ENCODE measurements at regions not wholly inside any gene's neighbourhood (a gene's known extent, or its start where the extent isn't known, plus 50 kb on each side); places are given as distances from the start of the nearest gene placed in this dataset.
A peak's percentile ranks its signal among the peaks of the same experiment; 100 is the strongest.

- no peak overlapping the region for H3K4me3 ChIP-seq (ENCODE audit: low read depth, low read length)
- TF ChIP-seq CTCF (conservative IDR thresholded peaks at IDR 0.05; ENCODE audit: low read depth, low read length), result no peak
- peak; percentile 22 for DNase-seq (ENCODE audit: low read depth)
Measured at GRCh38 chr3:67906261-67906660, 251.8 kb upstream of the SUCLG2 start.

DNA sequence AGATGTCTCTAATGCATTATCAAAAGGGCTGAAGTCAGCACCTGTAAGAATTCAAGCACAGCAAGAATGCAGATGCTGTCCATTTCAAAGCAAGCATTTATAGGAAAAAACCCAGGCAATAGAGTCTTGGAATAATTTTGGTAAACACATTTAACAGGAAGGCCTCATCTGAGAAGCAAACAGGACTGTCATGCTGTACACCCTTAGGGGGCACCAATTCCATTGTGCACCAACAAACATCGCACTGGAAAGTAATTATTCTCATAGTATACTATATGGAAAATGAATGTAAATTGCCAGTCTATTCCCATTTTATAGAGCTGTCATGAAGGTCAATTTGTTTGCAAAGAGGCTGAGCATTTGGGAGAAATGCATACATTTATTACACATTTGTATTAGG is 247.3 kb upstream of the SUCLG2 start:
- DNase-seq (ENCODE audit: low read depth), result peak; percentile 1
- H3K4me3 ChIP-seq (ENCODE audit: low read depth, low read length), result no peak overlapping the region
- no peak for TF ChIP-seq CTCF (conservative IDR thresholded peaks at IDR 0.05; ENCODE audit: low read depth, low read length)

DNA sequence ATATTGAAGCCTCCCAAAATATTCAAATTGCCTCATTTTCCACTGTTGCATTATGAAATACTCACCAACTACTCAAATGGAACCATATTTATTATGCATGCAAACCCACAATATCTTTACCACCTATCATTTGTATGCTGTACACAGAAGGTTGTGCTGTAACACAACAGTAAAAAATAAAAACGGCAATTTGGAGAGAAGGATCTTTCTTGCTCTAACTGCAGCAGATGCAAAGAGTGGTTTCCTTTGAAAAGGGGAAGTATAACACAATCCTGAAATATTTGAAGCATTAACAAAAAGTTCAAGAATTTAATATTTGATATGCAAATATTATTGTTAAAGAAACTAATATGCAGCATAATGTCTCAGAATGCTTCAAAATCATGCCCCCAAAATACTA is 244.5 kb upstream of the SUCLG2 start:
- DNase-seq (ENCODE audit: low read depth), result no peak
- TF ChIP-seq CTCF (conservative IDR thresholded peaks at IDR 0.05; ENCODE audit: low read depth, low read length), result no peak
- H3K4me3 ChIP-seq (ENCODE audit: low read depth, low read length), result no peak overlapping the region

GRCh38 chr3:67897351-67898336 is 243.2 kb upstream of the SUCLG2 start:
- no peak for DNase-seq (ENCODE audit: low read depth)
- H3K4me3 ChIP-seq (ENCODE audit: low read depth, low read length), result no peak overlapping the region
- no peak for TF ChIP-seq CTCF (conservative IDR thresholded peaks at IDR 0.05; ENCODE audit: low read depth, low read length)

GRCh38 chr3:67896130-67896529 is 241.7 kb upstream of the SUCLG2 start:
- no peak for TF ChIP-seq CTCF (conservative IDR thresholded peaks at IDR 0.05; ENCODE audit: low read depth, low read length)
- H3K4me3 ChIP-seq (ENCODE audit: low read depth, low read length), result no peak overlapping the region
- no peak for DNase-seq (ENCODE audit: low read depth)

- no peak for DNase-seq (ENCODE audit: low read depth)
- no peak overlapping the region for H3K4me3 ChIP-seq (ENCODE audit: low read depth, low read length)
- TF ChIP-seq CTCF (conservative IDR thresholded peaks at IDR 0.05; ENCODE audit: low read depth, low read length), result no peak
Measured at GRCh38 chr3:67894510-67894909, 240.1 kb upstream of the SUCLG2 start.

DNA sequence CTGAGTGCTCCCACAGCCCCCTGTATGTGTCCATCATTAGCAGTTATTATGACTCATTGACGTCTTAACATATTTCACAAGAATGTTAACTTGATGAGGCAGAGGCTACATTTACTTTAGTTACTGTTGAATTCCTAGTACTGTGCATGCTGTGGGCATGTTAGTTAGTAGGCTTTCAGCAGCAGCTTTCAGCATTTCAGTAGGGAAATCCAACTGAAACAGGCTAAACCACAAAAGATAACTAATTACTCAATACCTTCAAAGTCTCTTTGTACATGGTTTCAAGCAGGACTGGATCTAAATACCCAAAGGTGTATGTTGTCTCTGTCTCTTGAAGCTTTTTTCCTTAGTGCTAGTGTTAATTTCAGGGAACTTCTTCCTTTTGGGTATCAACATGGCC is 229.9 kb upstream of the SUCLG2 start:
- no peak overlapping the region for H3K4me3 ChIP-seq (ENCODE audit: low read depth, low read length)
- no peak for DNase-seq (ENCODE audit: low read depth)

More for the DNA sequence above, 229.9 kb upstream of the SUCLG2 start:
- no peak for TF ChIP-seq CTCF (conservative IDR thresholded peaks at IDR 0.05; ENCODE audit: low read depth, low read length)

Data from choroid plexus epithelial cell (primary cell).